Chondrocyte (in vitro differentiated cells): ENCODE measurements at regions not wholly inside any gene's neighbourhood (a gene's known extent, or its start where the extent isn't known, plus 50 kb on each side); places are given as distances from the start of the nearest gene placed in this dataset.

Source experiments
- DNase-seq: peaks from one replicate; pipeline ENCODE4 v3.0.0; 2021; ENCODE audit warnings: mixed read lengths, low spot score
- H3K27ac Mint-ChIP-seq: one replicate; pipeline ENCODE4 v1.8.0; 2021; ENCODE audit warnings: mild to moderate bottlenecking, moderate library complexity, mixed read lengths; ENCODE audit not compliant: unreplicated experiment
- H3K27me3 Mint-ChIP-seq: 2 replicates; pipeline ENCODE4 v1.8.0; 2021; ENCODE audit warnings: low read depth, mixed read lengths
- H3K36me3 Mint-ChIP-seq: 2 replicates; pipeline ENCODE4 v1.8.0; 2021; ENCODE audit warnings: low read depth, mixed read lengths
- H3K4me1 Mint-ChIP-seq: 2 replicates; pipeline ENCODE4 v1.8.0; 2021; ENCODE audit warnings: low read depth, mild to moderate bottlenecking, mixed read lengths
- H3K4me3 Mint-ChIP-seq: one replicate; pipeline ENCODE4 v1.8.0; 2021; ENCODE audit warnings: mild to moderate bottlenecking, moderate library complexity, mixed read lengths; ENCODE audit not compliant: unreplicated experiment
- H3K9me3 Mint-ChIP-seq: 2 replicates; pipeline ENCODE4 v1.8.0; 2021; ENCODE audit warnings: low read depth, mixed read lengths
- TF ChIP-seq, protein P1 (sequence below): fragments of 200-600 bp; sonication (generic); IDR thresholded peaks from 2 replicates; pipeline ENCODE4 v1.5.0; 2021; ENCODE audit warnings: antibody characterized with exemption, mild to moderate bottlenecking, moderate library complexity

DNA sequence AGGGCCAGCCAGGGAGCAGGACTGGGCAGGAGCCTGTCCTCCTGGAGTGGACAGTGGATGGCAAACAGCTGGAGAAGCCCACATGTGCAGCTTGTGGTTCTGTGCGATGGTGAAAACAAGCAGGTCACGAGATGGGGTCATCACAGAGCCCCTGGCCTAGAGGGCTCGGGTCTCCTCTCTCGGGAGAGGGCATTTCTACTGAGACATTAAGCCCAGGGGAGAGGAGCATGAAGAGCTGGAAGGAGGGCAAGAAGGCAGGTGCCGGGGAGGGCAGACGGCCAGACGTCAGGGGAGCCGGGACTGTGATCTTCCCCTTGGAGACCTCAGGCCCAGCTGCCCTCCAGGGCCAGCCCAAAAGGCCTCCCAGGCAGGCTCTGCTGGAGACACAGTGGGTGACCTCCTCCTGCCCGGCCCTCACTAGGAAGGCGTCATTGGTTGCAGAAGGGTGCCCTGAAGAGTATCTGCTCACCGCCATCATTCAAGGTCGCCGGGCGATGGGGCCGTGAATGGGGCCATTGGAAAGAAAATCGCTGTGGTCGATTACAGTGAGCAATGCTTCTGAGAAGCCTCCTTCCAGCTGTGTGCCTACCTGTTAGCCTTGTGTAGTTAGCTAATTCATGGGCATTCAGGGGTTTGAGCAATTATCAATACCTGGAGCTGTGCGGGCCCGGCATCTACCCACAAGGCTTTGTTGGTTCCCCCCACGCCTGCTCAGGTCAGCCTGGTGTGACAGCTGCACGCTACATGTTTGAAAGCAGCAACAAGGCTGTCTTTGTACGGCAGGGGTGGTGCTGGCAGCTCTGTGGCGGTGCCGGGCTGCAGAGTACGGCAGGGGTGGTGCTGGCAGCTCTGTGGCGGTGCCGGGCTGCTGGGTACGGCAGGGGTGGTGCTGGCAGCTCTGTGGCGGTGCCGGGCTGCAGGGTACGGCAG, 72.3 kb upstream of the ACTRT2 start:
- peaks cover 20% of the 10 kb centered on the region for H3K9me3 Mint-ChIP-seq
- DNase-seq: peak; percentile 72
- TF ChIP-seq, protein P1, sequence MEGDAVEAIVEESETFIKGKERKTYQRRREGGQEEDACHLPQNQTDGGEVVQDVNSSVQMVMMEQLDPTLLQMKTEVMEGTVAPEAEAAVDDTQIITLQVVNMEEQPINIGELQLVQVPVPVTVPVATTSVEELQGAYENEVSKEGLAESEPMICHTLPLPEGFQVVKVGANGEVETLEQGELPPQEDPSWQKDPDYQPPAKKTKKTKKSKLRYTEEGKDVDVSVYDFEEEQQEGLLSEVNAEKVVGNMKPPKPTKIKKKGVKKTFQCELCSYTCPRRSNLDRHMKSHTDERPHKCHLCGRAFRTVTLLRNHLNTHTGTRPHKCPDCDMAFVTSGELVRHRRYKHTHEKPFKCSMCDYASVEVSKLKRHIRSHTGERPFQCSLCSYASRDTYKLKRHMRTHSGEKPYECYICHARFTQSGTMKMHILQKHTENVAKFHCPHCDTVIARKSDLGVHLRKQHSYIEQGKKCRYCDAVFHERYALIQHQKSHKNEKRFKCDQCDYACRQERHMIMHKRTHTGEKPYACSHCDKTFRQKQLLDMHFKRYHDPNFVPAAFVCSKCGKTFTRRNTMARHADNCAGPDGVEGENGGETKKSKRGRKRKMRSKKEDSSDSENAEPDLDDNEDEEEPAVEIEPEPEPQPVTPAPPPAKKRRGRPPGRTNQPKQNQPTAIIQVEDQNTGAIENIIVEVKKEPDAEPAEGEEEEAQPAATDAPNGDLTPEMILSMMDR: no peak
- H3K27ac Mint-ChIP-seq: no peak overlapping the region
- H3K4me3 Mint-ChIP-seq: no peak overlapping the region
- H3K27me3 Mint-ChIP-seq: no peaks in the 10 kb centered on the region
- H3K36me3 Mint-ChIP-seq: no peaks in the 10 kb centered on the region
- H3K4me1 Mint-ChIP-seq: no peaks in the 10 kb centered on the region

DNA sequence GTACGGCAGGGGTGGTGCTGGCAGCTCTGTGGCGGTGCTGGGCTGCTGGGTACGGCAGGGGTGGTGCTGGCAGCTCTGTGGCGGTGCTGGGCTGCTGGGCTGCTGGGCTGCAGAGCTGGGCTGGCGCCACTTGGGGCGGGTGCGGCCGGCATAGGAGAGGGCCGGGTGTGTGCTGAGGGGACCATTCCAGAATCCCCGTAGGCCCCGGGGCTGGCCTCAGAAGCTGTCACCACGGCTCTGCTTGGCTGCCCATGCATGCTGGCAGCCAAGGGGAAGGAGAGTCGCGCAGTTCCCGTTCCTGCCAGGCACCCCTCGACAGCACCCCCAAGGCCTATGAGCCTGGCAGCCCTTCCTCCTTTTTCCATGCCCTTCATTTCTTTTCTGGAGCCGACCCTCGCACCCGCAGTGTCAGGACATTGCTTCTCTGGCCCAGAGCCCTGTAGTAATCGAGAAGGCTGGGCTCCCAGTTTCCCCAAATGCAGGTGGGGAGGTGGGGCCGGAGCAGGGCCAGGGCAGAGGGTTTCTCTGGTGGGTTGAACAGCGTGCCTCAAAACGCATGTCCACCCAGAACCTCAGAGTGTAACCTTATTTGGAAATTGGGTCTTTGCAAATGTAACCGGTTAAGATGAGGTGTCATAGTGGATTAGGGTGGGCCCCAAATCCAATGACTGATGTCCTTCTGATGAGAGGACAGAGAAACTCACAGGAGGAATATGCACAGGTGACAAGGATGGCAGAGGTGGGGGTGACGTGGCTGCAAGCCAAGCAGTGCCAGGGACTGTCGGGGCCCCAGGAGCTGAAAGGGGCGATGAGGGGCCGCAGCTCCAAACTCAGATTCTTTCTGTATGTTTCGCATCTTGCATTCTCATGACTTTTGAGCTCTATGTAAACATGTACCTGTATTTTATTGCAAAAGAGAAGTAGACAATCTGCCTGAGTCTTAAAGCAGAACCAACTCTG, 71.0 kb upstream of the ACTRT2 start:
- no peaks in the 10 kb centered on the region for H3K36me3 Mint-ChIP-seq
- H3K9me3 Mint-ChIP-seq: peaks cover 33% of the 10 kb centered on the region
- H3K27me3 Mint-ChIP-seq: no peaks in the 10 kb centered on the region
- TF ChIP-seq, protein P1: no peak
- H3K27ac Mint-ChIP-seq: no peak overlapping the region
- no peaks in the 10 kb centered on the region for H3K4me1 Mint-ChIP-seq
- H3K4me3 Mint-ChIP-seq: no peak overlapping the region
- DNase-seq: peak; percentile 83

DNA sequence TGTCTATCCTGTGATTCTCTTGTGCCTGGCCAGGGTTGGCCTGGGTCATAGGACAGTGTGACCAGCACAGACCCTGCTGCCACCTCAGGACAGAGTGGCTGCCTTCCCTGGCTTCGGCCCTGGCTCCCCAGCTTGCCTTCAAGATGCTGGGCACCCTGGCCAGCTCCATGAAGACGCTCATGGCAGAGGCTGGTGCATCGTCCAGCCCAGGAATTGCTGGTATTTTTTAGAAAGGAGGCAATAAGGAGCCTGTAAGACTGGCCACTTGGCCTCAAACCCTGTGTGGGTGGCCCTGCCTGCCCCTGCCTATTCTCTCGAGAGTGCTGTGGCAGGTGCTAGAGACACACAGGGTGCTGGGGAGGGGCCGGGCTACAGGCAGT, 70.4 kb upstream of the ACTRT2 start:
- Mint-ChIP-seq H3K36me3 (no peaks in the 10 kb centered on the region), H3K9me3 (peaks cover 37% of the 10 kb centered on the region), H3K27ac (no peak overlapping the region), H3K27me3 (no peaks in the 10 kb centered on the region), H3K4me3 (no peak overlapping the region), H3K4me1 (no peaks in the 10 kb centered on the region)
- TF ChIP-seq, protein P1: no peak
- DNase-seq: peak; percentile 59

DNA sequence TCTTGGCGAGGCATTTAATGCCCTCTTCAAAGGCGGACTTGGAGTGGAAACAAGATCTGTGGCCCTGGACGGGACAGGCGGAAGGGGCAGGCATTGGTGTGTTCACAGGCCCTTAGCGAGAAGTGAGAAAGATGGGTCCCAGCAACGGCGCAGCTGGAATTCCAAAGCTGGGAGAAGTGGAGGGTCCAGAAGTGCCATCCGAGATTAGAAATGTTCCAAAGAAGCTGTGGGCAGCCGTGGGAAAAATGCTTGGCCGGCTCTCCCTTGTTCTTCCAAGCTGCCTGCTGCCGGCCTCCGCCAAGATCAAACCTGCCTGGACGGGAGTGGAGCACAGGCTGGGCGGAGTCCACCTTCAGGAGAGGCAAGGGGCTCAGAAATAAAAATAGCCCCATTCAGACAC, 69.4 kb upstream of the ACTRT2 start:
- H3K36me3 Mint-ChIP-seq: no peaks in the 10 kb centered on the region
- TF ChIP-seq, protein P1: no peak
- H3K27ac Mint-ChIP-seq: no peak overlapping the region
- H3K4me3 Mint-ChIP-seq: no peak overlapping the region
- no peak for DNase-seq
- no peaks in the 10 kb centered on the region for H3K4me1 Mint-ChIP-seq
- H3K27me3 Mint-ChIP-seq: no peaks in the 10 kb centered on the region
- peaks cover 46% of the 10 kb centered on the region for H3K9me3 Mint-ChIP-seq

DNA sequence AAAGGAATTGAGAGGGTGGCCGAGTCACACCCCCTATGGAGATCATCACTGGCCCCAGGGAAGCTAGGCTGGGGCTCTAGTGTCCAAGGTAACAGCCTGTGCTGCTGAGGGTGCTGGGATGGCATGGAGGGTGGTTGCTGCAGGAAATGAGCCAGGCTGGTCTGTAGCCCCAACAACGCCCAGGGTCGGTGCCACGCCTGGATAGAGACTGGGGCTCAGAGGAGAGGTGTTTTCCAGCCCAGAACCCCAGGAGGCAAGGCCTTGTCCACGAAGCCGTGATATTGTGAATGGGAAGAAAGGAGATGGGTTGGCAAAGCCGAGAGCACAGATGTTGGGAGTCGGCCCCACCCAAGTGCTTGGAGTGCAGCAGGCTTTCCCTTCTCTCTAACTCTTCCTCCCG, 68.9 kb upstream of the ACTRT2 start:
- peak; percentile 39 for DNase-seq
- no peak overlapping the region for H3K4me3 Mint-ChIP-seq
- TF ChIP-seq, protein P1: no peak
- H3K27me3 Mint-ChIP-seq: no peaks in the 10 kb centered on the region
- no peaks in the 10 kb centered on the region for H3K4me1 Mint-ChIP-seq
- H3K27ac Mint-ChIP-seq: no peak overlapping the region
- H3K9me3 Mint-ChIP-seq: peaks cover 47% of the 10 kb centered on the region
- no peaks in the 10 kb centered on the region for H3K36me3 Mint-ChIP-seq
